Activated CD8-positive, alpha-beta memory T cell treated with anti-CD3 and anti-CD28 coated beads, Interleukin-2, amount 50 U/mL, for 24 hours (primary cell): ENCODE measurements at regions not wholly inside any gene's neighbourhood (a gene's known extent, or its start where the extent isn't known, plus 50 kb on each side); places are given as distances from the start of the nearest gene placed in this dataset.

Source experiments
- DNase-seq: peaks from one replicate; pipeline ENCODE4 v3.0.0-alpha.2; 2020; ENCODE audit errors: extremely low read depth

DNA sequence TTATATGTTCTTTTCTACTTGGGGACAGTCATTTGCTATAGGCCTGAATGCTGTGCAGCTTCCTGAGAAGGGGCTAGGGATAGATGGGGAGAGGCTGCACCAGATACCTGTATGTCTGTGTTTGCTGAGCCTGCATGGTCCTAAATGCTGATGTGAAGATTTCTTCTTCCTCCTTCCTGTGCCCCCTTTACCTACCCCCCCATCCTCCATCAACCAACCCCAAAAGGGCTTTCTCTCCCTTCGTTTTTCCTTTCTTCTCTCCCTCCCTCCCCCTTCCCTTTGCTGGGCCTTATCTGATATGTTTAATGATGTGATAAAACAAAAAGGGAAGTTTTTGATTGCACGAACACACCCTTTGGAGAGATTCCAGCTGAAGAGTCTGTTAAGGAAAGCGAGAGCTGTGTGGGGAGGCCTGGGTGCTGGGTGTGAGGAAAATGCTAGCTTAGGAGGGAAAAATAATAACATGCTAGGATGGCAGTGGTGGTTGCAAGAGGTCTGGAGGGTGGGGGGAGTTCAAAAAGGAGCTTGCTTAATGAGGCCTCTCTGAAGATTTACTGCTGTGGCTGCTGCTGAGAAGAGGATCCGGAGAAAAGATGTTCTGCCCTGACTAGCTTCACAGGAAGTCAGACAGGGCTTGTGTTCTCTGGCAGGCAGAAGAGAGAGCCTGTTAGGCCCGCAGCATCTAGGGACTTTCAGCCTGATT is 101.8 kb downstream of the SAMD9 start:
- DNase-seq = no peak

DNA sequence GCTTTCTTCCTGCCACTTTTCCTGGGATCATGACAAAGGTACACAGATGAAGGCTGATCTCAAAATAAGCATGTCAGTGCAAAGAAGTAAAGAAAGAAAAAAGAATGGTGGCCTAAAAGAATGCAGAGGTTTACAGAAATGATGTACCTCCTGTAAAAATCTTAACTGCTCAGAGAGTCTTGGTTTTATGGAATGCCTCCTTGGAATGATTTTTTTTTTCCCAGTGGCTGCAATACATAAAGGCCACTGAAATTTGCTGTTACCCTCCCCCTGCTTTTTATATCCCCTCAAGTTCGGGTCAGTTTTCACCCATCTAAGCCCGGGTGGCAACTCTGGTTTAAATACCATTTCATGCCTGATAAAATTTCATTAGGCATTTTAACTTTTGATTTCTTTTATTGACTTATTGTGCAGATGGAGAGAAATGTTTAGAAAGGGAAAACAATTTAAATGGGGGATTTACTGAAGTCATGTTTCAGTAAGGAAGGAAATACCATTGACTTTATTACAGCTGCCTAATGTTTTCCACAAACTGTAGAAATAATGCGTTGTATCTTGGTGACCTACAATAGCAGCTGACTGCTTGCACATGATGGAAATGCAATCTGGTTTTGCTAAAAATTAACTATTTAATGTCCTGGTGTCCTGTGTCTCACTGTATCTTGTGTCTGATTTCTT is 102.5 kb downstream of the SAMD9 start:
- DNase-seq = no peak

DNA sequence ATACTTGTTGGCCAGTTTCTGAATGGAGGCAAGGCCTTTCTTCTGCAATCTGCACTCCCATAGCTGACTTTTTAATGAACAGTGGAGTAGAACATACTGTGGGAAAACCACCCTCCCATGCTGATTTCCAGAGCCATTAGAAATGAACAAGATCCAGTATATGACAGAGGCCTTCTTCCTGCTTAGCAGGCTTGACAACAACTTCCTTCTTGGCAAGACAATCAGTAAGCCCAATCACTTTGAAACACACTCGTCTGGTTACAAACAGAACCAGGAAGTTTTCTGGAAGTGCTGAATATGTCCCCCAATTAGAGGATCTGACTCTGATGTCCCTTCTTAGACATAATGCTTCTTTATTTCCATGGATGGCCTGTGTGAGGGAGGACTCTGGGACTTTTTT is 103.4 kb downstream of the SAMD9 start:
- DNase-seq = no peak

DNA sequence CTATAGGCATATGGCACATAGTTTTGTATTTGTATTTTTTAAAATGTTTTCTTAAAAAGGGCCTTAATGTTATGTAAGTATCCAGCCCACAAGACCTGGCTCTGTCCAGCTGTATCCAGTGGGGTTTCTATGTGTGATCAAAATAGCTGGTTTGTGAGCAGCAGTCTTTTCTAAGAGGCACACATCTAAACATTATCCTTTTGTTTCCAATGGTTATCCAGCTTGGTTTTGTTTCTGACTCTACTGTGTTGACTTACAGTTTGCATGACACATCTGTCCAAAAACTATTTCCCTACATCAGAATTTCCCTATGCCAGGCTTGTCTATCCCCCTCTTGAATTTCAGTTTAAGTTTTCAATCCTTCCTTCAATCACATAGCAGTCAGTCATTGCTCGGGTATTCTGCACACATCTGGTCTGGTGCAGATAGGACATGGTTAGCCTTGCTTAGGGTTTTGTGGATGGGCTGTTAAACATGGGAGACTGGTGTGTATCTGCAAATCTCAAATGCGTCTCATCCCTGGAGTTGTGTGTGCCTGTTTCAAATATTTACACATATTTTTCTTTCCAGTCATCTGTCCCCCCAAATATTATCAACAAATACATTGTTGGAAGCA is 104.2 kb downstream of the SAMD9 start:
- no peak for DNase-seq

DNA sequence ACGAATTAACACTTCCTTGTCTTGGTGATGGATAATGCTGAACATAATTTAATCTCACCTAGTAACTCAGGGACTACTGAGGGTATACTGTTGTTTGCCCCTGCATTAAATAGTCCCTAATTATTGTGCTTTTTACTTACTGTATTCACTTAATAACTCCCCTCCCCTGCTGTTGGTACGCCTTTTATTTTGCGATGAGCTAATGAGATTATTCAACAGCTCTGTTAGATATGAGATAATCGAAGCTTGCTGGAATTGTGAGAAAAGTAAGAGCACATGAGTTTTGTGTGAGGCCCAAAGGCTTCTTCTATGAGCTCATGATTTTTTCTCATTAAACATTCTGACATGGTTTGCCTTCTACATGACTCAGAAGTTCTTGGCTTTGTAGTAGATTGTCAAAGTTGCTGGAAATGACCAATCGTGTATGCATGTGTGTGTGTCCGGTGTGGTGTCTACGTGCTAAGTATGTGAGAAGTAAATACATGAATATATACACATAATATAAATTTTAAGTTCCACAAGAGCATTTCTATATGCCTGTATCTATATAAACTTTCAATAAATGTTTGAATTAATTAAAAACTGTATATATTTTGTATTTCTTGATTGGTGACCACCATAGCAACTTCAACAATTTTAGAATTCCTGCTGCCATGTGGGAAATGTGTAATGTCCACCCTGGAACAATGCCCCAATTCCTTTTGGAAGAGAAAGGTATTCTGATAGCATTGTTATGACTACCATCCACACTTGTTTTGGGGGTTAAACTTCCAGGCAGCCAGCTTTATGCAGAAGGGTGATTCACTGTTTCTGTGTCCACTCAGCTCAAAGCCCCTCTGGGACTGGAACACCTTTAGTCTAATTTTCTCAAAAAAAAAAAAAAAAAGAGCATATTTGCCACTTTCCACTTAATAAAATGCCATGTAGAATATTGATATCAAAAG is 106.2 kb downstream of the SAMD9 start:
- DNase-seq = no peak

DNA sequence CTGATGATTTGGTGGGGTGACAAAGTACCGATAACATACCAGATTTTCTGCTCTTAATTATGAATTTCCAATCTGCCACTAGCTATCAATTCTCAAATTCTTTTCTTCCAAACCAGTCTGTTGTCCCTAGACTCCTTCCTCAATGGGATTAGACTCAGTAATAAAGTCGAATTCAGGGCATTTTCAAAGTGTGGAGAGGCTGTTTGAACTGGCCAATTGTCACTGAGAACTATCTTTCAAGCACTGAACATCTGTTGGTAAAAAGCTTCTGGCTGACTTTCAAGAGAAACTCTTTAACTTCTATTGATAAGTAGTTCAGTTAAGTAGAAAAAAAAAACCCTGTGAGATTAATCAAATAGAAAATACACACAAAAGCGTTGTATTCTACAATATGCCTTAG is 108.9 kb downstream of the SAMD9 start:
- DNase-seq = no peak

DNA sequence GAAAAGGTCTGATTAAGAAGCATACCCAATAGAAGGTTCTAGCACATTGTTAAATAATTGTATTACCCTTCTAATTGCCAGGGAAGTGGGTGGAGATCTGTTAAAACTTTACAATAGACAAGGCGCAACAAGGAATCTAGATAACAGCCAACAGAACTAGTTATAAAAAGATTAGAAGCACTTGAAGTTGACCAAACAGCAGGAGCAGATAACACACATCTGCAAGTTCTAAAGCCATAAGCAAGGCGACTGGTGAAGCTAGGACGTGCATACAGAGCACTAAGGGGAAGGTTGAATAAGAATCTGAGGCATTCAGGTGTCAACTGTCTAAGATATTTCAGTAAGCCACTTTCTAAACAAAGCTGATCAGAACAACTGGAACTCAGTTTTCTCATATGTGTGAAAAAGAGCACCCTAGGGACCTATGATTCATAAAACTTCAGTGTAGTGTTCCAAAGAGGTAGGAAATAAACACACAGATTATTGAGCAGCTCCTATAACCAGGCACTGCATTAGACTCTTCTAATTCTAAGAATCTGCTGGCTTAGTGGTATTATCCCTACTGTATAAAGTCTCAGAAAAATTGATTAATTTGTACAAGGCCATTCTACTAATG is 111.2 kb downstream of the SAMD9 start:
- DNase-seq = no peak

DNA sequence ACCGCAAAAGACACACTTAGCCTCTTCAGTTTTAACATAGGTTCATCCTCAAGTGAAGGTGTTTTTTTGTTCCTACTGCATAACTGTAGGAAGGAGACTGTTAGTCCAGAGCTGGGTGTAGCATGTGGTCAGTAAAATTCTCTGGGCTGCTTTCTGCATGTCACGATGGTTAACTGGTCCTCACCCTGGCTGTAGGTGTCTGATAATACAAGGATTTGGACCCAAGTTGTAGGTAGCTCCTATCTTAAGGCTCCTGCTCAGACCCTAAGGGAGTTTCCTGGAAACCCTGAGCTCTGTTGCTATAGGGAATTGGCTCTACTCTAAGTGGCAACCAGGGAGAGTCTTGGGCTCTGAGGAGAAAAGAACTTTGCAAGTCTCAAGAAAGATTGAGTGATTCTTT is 112.9 kb downstream of the SAMD9 start:
- DNase-seq = no peak

DNA sequence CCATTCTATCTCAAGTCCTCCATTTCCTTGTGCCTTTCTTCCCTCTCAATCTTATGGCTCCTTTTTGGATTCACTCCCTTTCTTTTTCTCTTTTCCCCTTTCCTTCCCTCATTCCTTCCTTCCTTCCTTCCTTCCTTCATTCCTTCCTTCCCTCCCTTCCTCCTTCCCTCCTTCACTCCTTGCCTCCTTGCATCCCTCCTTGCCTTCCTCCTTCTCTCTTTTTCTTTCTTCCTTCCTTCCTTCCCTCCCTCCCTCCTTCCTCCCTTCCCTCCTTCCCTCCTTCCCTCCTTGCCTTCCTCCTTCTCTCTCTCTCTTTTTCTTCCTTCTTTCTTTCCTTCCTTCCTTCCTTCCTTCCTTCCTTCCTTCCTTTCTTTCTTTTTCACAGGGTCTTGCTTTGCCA is 120.1 kb downstream of the SAMD9 start:
- DNase-seq = no peak

DNA sequence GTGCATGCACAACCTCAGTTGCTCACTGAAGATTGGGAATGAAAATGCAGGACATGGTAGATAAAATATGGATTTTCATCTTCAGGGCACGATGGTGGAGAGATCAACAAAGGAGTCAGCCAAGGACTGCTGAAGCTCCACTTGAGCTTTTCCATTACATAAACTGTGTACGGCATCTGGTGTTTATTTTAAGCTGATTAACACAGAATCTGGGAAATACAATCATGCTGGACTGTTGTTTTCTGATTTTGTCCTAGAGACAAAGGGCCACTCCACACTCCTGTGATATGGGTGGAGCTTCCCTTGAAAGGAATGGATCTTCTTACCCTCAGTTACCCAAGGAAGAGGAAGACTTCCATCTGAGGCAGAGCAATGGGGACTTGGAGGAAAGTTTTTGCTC is 120.6 kb downstream of the SAMD9 start:
- no peak for DNase-seq

DNA sequence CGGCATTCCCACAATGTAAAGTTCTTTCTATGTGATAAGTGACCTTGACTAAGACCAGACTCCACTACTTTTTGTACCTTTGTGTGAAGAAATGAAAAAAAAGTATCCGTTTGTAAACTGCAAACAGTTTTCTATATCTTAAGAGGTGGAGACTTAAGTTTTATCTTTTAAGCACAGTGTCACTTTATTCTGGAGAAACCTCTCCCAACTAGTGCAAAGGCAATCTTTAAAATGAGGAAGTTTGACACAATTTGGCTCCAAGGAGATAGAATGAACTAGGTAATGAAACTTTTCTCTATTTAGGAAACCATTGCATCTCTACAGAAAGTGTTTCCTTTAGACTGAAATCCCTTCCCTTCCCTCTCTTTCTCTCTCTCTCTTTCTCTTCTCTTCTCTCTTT is 122.9 kb downstream of the SAMD9 start:
- no peak for DNase-seq

DNA sequence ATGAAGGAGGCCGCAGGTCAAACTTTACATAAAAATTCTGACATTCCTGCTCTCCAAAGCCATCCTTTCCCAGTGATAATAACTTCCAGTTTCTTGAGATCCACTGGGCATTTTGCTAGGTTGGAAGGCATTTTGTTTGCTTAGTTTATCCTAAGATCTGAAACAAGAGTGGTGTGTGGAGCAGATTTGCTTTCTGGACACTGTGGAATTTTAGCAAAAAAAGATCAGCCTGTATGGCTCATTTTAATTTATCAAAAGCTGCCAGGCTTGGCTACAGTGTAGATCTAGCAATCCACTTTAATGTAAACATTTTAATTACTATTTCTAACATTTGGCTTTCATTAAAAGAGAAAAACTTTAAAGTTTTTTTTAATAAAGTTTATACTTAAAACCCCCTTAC is 124.8 kb downstream of the SAMD9 start:
- no peak for DNase-seq

DNA sequence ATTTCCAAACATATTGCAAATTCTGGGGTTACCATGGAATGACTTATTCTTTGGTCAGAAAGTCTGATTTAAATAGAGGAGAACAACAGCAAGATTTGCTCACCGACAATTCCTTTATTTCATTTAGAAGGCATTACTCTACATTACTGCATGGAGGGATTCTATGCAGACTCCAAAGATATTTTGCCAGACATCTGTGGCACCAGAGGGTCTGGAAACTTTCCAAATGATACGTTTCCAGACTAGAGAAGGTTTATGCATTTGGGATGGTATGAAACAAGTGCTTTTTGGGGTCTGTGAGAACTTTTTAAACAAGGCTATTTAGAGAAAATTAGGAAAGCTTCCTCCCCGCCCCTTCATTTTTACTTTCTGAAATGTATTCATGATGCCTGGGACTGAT is 125.3 kb downstream of the SAMD9 start:
- no peak for DNase-seq

DNA sequence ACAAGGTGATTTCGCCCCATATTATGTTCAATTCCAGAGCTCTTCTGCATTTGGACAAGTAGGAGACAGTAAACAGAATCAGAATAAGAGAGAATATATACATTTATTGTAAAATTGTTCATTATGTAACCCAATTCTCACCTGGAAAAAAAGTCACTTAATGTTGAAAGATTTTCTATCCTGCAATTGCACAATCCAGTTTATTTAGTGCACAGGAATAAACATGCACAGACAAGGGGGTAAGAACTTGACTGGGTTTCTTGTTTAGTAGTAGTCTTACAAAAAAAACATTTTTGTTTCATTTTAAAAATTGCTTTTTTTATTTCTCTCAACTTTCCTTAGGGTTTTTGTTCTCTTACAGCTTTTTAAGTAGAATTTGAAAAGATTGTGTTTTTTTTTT is 126.6 kb downstream of the SAMD9 start:
- no peak for DNase-seq

DNA sequence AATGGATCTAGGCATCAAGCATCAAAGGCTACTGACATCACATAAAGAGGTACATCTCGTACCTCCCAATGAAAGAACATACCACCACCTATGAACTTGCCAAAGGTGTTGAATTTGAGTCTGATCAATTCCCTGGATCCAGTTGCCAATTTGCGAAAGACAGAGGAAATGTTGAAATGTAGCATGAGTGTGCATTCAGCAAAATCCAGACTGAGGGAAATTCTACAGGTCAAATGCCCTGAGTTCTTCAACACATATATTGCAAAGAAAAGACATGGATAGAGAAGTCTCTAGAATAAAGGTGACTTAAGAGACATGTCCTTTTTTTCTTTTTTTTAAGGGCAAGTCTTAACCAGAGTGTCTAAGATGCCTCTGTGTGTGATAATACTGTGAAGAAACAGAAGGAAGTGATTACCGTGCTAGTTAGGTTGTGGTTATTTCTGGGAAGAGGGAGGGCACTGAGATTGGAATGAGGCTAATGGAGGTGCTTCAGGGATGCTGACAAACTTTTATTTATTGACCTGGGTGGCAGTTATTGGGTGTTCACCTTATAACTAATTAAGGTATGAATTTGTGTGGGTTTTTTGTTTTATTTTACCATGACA is 128.7 kb downstream of the SAMD9 start:
- DNase-seq = no peak

DNA sequence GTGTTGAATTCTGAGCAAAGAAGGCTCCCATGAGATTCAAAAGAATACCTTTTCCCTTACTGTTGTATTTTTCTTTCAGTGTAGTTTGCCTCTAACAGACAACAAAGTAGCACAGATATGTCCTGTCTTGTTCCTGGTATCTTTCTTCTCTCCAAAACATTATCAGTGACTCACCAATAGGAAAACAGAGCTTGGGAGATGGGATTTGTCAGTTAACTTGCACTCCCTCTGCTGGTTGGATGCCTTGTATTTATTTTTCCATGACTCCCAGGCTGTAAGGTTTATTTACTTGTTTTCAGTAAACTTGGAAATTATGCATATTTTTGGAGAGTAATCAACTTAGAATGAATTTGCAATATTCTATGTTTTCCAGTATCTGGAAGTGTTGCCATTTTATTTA is 129.7 kb downstream of the SAMD9 start:
- no peak for DNase-seq

DNA sequence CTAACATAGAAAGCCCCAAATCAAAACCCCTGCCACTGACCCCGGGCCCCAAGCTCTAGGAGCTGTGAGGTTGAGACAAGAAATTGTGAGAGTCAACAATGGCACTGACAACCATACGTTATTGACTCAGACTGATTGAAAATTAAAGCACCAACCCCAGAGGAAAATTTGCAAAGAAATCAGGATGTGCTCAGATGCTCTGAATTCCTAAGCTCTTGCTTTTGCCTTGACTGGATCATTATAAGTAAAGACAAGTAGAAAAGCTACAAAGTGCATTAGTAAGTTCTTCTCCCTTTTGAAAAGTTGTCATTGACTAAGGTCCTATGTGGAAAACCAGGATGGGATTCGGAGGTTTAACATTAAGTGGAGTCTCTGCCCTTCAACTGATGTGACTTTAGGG is 130.2 kb downstream of the SAMD9 start:
- no peak for DNase-seq

DNA sequence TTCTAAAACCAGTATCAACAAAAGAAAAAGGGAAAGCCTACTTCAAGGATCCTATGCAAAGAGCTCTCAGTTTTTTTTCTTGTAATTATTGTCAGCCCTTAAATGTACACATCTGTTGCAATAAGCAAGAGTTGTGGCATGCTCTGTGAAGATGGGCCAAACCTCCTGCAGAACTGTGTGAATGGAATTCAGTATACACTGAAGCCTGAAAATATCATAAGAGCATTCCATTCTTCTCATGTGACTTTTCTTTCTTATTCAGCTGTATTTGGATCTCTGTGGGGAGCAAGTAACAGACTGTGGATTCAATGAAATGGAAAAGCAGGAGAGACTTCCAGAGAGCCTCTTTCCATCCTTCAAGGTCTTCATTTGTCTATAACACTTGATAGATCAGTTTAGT is 130.7 kb downstream of the SAMD9 start:
- DNase-seq = no peak

DNA sequence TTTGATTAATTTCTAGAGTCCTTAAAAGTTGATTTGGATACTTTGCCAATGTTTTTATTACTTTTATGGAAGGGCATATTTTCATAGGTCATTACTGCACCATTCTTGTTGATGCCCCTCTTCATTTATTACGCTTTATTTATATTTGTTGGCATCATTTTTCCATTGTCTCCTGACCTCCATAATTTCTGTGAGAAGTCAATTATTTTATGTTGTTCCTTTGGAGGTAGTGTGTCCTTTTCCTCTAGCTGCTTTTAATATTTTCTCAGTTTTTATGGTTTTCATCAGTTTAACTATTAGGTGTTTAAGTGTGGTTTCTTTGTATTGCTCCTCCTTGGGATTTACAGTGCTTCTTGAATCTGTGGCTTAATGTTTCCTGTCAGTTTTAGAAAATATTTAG is 134.9 kb downstream of the SAMD9 start:
- no peak for DNase-seq

DNA sequence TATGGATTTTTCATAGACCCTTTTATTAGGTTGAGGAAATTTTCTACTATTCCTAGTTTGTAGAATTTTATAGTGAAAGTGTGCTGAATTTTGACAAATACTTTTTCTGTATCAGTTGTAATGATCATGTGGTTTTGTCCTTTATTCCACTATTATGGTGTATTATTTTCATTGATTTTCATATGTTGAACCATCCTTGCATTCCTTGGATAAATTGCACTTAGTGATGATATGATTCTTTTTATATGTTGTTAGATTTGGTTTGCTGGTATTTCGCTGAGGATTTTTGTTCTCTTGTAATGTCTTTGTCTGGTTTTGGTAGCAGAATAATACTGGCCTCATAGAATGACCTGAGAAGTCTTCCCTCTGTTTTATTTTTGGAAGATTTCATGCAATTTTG is 140.6 kb upstream of the CDK6 start:
- DNase-seq = no peak

DNA sequence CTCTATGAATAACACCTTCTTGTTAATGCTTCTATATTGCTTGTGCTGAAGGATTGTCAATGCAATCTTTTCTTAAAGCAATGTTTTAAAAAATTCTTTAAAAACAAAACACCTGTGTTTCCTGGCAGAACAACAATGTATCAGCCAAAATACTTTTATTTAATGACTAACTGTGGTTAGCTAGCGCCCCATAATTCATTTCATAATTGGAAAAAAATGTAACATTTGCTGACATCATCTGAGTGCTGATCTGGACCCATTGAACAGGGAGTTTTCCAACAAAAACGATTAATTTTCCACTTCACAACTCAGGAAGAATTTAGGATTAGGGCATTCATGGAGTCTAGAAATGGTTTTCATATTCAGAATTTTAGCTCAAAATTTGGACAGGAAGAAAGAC is 137.6 kb upstream of the CDK6 start:
- no peak for DNase-seq
